HCT116 (cell line): ENCODE measurements at regions not wholly inside any gene's neighbourhood (a gene's known extent, or its start where the extent isn't known, plus 50 kb on each side); places are given as distances from the start of the nearest gene placed in this dataset.

Experiments
- ATAC-seq: fragments of 200-7000 bp; cut with Tn5 transposase; 2 replicates; pipeline ENCODE4 v1.9.1; 2020; ENCODE audit warnings: mild to moderate bottlenecking, moderate library complexity
- BruUV-seq: library from RNA; stranded (reverse); fragments of 400-500 nt; replicated peaks from 2 replicates; lab custom pipeline; 2021; lab: Mats Ljungman, UMichigan
- CTCF ChIA-PET: fragments of 300-600 bp; sonication (Branson Sonifier 250); formaldehyde crosslinking; loops from one replicate; lab custom pipeline; 2021; ENCODE audit warnings: antibody characterized with exemption; lab: Charles Lee
- POLR2A ChIA-PET: fragments of 300-600, 350-600 bp; sonication (Branson Sonifier 250); formaldehyde crosslinking; loops from one replicate; lab custom pipeline; 2021; ENCODE audit warnings: antibody characterized with exemption; lab: Charles Lee
- RAD21 ChIA-PET, 2 experiments: fragments of 300-600 bp; sonication (Branson Sonifier 250); formaldehyde crosslinking; loops; one replicate each; lab custom pipeline; 2023; ENCODE audit warnings: low total read pairs in 2 of 2; ENCODE audit not compliant: uncharacterized antibody in 2 of 2, unreplicated experiment in 2 of 2, low non-redundant PET in 1 of 2; lab: Charles Lee
- DNase-seq: peaks from one replicate; pipeline ENCODE4 v3.0.0-alpha.2; 2010; ENCODE audit warnings: low read depth, low spot score
- H2AFZ ChIP-seq: fragments of 200-600 bp; shearing (Covaris generic), sonication (generic); 2 replicates; pipeline ENCODE4 v1.6.1; 2017; ENCODE audit warnings: low read depth, mixed run types, mixed read lengths, antibody characterized with exemption, low read length; ENCODE audit not compliant: poor library complexity, severe bottlenecking
- H3K27ac ChIP-seq: 2 replicates; pipeline ENCODE4 v1.5.1; 2012; ENCODE audit warnings: low read depth, low read length
- H3K27me3 ChIP-seq: fragments of 200-600 bp; sonication (generic); 2 replicates; pipeline ENCODE4 v1.6.1; 2016; ENCODE audit warnings: mixed run types, low read length, mixed read lengths; ENCODE audit not compliant: insufficient read depth
- H3K36me3 ChIP-seq, 2 experiments: fragments of 200-500 bp in 1 of 2; fragments of 200-600 bp in 1 of 2; sonication (Bioruptor generic) in 1 of 2; sonication (generic) in 1 of 2; 2 replicates each; pipeline versions ENCODE4 v1.5.1 to v1.6.1; 2014 to 2016; ENCODE audit warnings: low read length in 2 of 2, inconsistent platforms in 1 of 2, mixed read lengths in 1 of 2, mixed run types in 1 of 2; ENCODE audit not compliant: insufficient read depth in 2 of 2, control insufficient read depth in 1 of 2
- H3K4me1 ChIP-seq, 2 experiments: fragments of 200-600 bp in 1 of 2; sonication (generic) in 1 of 2; 2 replicates each; pipeline versions ENCODE4 v1.5.1 to v1.6.1; 2012 to 2017; ENCODE audit warnings: low read length in 2 of 2, inconsistent platforms in 1 of 2, mild to moderate bottlenecking in 1 of 2, mixed read lengths in 1 of 2, mixed run types in 1 of 2, moderate library complexity in 1 of 2; ENCODE audit not compliant: insufficient read depth in 2 of 2, control insufficient read depth in 1 of 2
- H3K4me2 ChIP-seq: fragments of 200-600 bp; sonication (generic); 2 replicates; pipeline ENCODE4 v1.6.1; 2017; ENCODE audit warnings: mixed run types, low read length, mixed read lengths
- H3K4me3 ChIP-seq, 2 experiments: fragments of 200-600 bp in 1 of 2; sonication (generic) in 1 of 2; replicated peaks in 1 of 2; 2 replicates each; pipeline ENCODE4 v1.5.1; 2011 to 2016; ENCODE audit warnings: low read length in 2 of 2, control low read depth in 1 of 2, low read depth in 1 of 2, mild to moderate bottlenecking in 1 of 2, mixed read lengths in 1 of 2, mixed run types in 1 of 2
- H3K79me2 ChIP-seq: fragments of 200-600 bp; sonication (generic); 2 replicates; pipeline ENCODE4 v1.6.1; 2017; ENCODE audit warnings: mild to moderate bottlenecking, mixed run types, low read length, moderate library complexity, mixed read lengths; ENCODE audit not compliant: insufficient read depth
- H3K9ac ChIP-seq: fragments of 200-600 bp; sonication (generic); 2 replicates; pipeline ENCODE4 v1.6.1; 2016; ENCODE audit warnings: low read length, mixed read lengths
- H3K9me2 ChIP-seq: fragments of 200-600 bp; sonication (generic), shearing (Covaris generic); 2 replicates; pipeline ENCODE4 v1.6.1; 2017; ENCODE audit warnings: mixed run types, mild to moderate bottlenecking, moderate library complexity; ENCODE audit not compliant: insufficient read depth
- H3K9me3 ChIP-seq, 2 experiments: fragments of 200-500 bp in 1 of 2; fragments of 200-600 bp in 1 of 2; sonication (Bioruptor generic) in 1 of 2; sonication (generic) in 1 of 2; 2 replicates each; pipeline ENCODE4 v1.6.1; 2014 to 2017; ENCODE audit warnings: low read length in 2 of 2, mixed read lengths in 2 of 2, inconsistent platforms in 1 of 2, low read depth in 1 of 2, mild to moderate bottlenecking in 1 of 2, mixed run types in 1 of 2, moderate library complexity in 1 of 2; ENCODE audit not compliant: control insufficient read depth in 1 of 2, insufficient read depth in 1 of 2
- H4K20me1 ChIP-seq: fragments of 200-600 bp; sonication (generic), shearing (Covaris generic); 2 replicates; pipeline ENCODE4 v1.6.1; 2017; ENCODE audit warnings: mixed run types, mild to moderate bottlenecking, moderate library complexity; ENCODE audit not compliant: insufficient read depth
- ATF3 ChIP-seq: IDR thresholded peaks from 2 replicates; pipeline ENCODE4 v1.6.1; 2012
- CBX3 ChIP-seq: IDR thresholded peaks from 2 replicates; pipeline ENCODE4 v1.6.1; 2012; ENCODE audit warnings: low read depth
- CEBPB ChIP-seq: IDR thresholded peaks from 2 replicates; pipeline ENCODE4 v1.6.1; 2012; ENCODE audit warnings: low read depth
- EGR1 ChIP-seq: IDR thresholded peaks from 2 replicates; pipeline ENCODE4 v1.6.1; 2012; ENCODE audit warnings: low read depth
- ELF1 ChIP-seq: IDR thresholded peaks from 2 replicates; pipeline ENCODE4 v1.6.1; 2012; ENCODE audit warnings: low read depth, borderline replicate concordance
- EZH2 ChIP-seq: fragments of 200-600 bp; sonication (generic); IDR thresholded peaks from 2 replicates; pipeline ENCODE4 v1.6.1; 2017; ENCODE audit warnings: antibody characterized with exemption, mixed run types
- EZH2phosphoT487 ChIP-seq: fragments of 200-600 bp; IDR thresholded peaks from 2 replicates; pipeline ENCODE4 v1.6.1; 2018; ENCODE audit warnings: antibody characterized with exemption, borderline replicate concordance
- FOSL1 ChIP-seq: IDR thresholded peaks from 2 replicates; pipeline ENCODE4 v1.6.1; 2012; ENCODE audit warnings: low read depth
- JUND ChIP-seq: IDR thresholded peaks from 2 replicates; pipeline ENCODE4 v1.6.1; 2012
- MAX ChIP-seq: IDR thresholded peaks from 2 replicates; pipeline ENCODE4 v1.6.1; 2012
- POLR2A ChIP-seq: IDR thresholded peaks from 2 replicates; pipeline ENCODE4 v1.7.0; 2011; ENCODE audit warnings: borderline replicate concordance; ENCODE audit not compliant: insufficient read depth, insufficient read length; ENCODE audit errors: extremely low read depth
- POLR2AphosphoS5 ChIP-seq: IDR thresholded peaks from 2 replicates; pipeline ENCODE4 v1.6.1; 2011; ENCODE audit warnings: mild to moderate bottlenecking, low read depth, low read length, moderate library complexity
- RAD21 ChIP-seq: IDR thresholded peaks from 2 replicates; pipeline ENCODE4 v1.6.1; 2012; ENCODE audit warnings: low read depth, mild to moderate bottlenecking
- REST ChIP-seq: IDR thresholded peaks from 2 replicates; pipeline ENCODE4 v1.6.1; 2012; ENCODE audit warnings: low read depth
- SIN3A ChIP-seq: IDR thresholded peaks from 2 replicates; pipeline ENCODE4 v1.6.1; 2012; ENCODE audit warnings: low read depth
- SP1 ChIP-seq: IDR thresholded peaks from 2 replicates; pipeline ENCODE4 v1.6.1; 2012; ENCODE audit warnings: low read depth
- SRF ChIP-seq: IDR thresholded peaks from 2 replicates; pipeline ENCODE4 v1.6.1; 2012; ENCODE audit warnings: low read depth
- TCF7L2 ChIP-seq: IDR thresholded peaks from 2 replicates; pipeline ENCODE4 v1.7.0; 2011; ENCODE audit warnings: borderline replicate concordance, inconsistent platforms; ENCODE audit not compliant: insufficient read depth, insufficient read length; ENCODE audit errors: extremely low read depth
- YY1 ChIP-seq: IDR thresholded peaks from 2 replicates; pipeline ENCODE4 v1.6.1; 2011; ENCODE audit warnings: low read length, low read depth, moderate library complexity, mild to moderate bottlenecking; ENCODE audit not compliant: insufficient replicate concordance; ENCODE audit errors: extremely low read depth
- ZBTB33 ChIP-seq: IDR thresholded peaks from 2 replicates; pipeline ENCODE4 v1.6.1; 2011; ENCODE audit warnings: mild to moderate bottlenecking, low read length, moderate library complexity; ENCODE audit not compliant: insufficient replicate concordance; ENCODE audit errors: extremely low read depth
- ZNF274 ChIP-seq: fragments of 200-500 bp; sonication (Bioruptor generic); IDR thresholded peaks from 2 replicates; pipeline ENCODE4 v1.6.1; 2014; ENCODE audit warnings: mild to moderate bottlenecking, low read depth, low read length, inconsistent platforms
- intact Hi-C: fragments of 100-400 bp; cut with micrococcal nuclease; formaldehyde crosslinking; loops from 2 replicates; pipeline ENCODE4 v1.10.0; 2022

GRCh38 chr5:93151121-93151520, 429.9 kb downstream of the NR2F1-AS1 start:
- ChIA-PET CTCF (no interaction called here), POLR2A (no interaction called here), RAD21 (no interaction called here)
- H3K27me3 ChIP-seq = no peaks in the 10 kb centered on the region
- peak overlapping the region; percentile 92; the same call in 1 of the 2 replicates for H3K27ac ChIP-seq
- DNase-seq = no peak
- no peak for TF ChIP-seq EZH2phosphoT487
- TF ChIP-seq SP1 = peak; percentile 43
- no peak; the same call in 1 of the 2 replicates for TF ChIP-seq EGR1
- peak; percentile 42; the same call in 1 of the 2 replicates for TF ChIP-seq JUND
- no peak for TF ChIP-seq ELF1
- TF ChIP-seq TCF7L2 = no peak
- TF ChIP-seq ZBTB33 = no peak
- TF ChIP-seq SRF = no peak
- TF ChIP-seq CBX3 = peak; percentile 9; the same call in 1 of the 2 replicates
- TF ChIP-seq POLR2AphosphoS5 = 0 out of 2 replicates have a peak, but pooled peaks have one; percentile 7
- TF ChIP-seq RAD21 = no peak
- TF ChIP-seq ZNF274 = no peak
- no peak for TF ChIP-seq EZH2
- peak; percentile 80 for TF ChIP-seq FOSL1
- no peak for TF ChIP-seq MAX
- TF ChIP-seq CEBPB = peak; percentile 20; the same call in 1 of the 2 replicates
- TF ChIP-seq SIN3A = no peak
- no peak for TF ChIP-seq YY1
- TF ChIP-seq POLR2A = no peak
- TF ChIP-seq ATF3 = no peak
- no peak for TF ChIP-seq REST
- H3K9me2 ChIP-seq = no peaks in the 10 kb centered on the region
- no peak overlapping the region for H3K4me3 ChIP-seq
- no peaks in the 10 kb centered on the region for H3K9me3 ChIP-seq
- H3K4me2 ChIP-seq = peak overlapping the region; percentile 60
- no TSS peak for BruUV-seq
- H2AFZ ChIP-seq = no peak overlapping the region
- peak; percentile 39; the same call in 1 of the 2 replicates for ATAC-seq
- H3K79me2 ChIP-seq = no peaks in the 10 kb centered on the region
- peaks cover 58% of the 10 kb centered on the region in 2 experiments for H3K4me1 ChIP-seq
- H3K36me3 ChIP-seq = no peaks in the 10 kb centered on the region
- intact Hi-C loops = no loop called here
- no peak overlapping the region for H3K9ac ChIP-seq
- no peaks in the 10 kb centered on the region for H4K20me1 ChIP-seq
